K562 (cell line): ENCODE measurements at regions not wholly inside any gene's neighbourhood (a gene's known extent, or its start where the extent isn't known, plus 50 kb on each side); places are given as distances from the start of the nearest gene placed in this dataset.

Experiments
- ATAC-seq: fragments of 200-7000 bp; cut with Tn5 transposase; 3 replicates; pipeline ENCODE4 v1.9.1; 2020; ENCODE audit warnings: moderate library complexity
- BruUV-seq: library from RNA; stranded (reverse); fragments of 400-500 nt; replicated peaks from 2 replicates; lab custom pipeline; 2021; lab: Mats Ljungman, UMichigan
- CTCF ChIA-PET: fragments of 300-600 bp; formaldehyde crosslinking; extraction: SDS; loops from one replicate; lab custom pipeline; 2021; ENCODE audit warnings: low intra/inter-chr PET ratio; lab: Yijun Ruan, JAX
- POLR2A ChIA-PET: fragments of 300-600, 350-650 bp; sonication (Branson Sonifier 250); formaldehyde crosslinking; extraction: SDS; loops from one replicate; lab custom pipeline; 2021; ENCODE audit warnings: antibody characterized with exemption, inconsistent platforms; lab: Yijun Ruan, JAX
- DNase-seq, 4 experiments: peaks; one replicate each; pipeline versions ENCODE4 v3.0.0 to v3.0.0-alpha.2; 2011 to 2018; ENCODE audit warnings: low spot score in 3 of 4, mixed read lengths in 3 of 4; ENCODE audit errors: extremely low read depth in 1 of 4
- FAIRE-seq: peaks from 2 replicates; lab custom pipeline; 2011; peaks lifted over from hg19 to GRCh38; lab: Jason Lieb, UNC
- H2AFZ ChIP-seq: 2 replicates; pipeline ENCODE4 v1.6.0; 2011; ENCODE audit warnings: low read depth, low read length, control low read depth, inconsistent platforms
- H3K27ac ChIP-seq: fragments of 200-600 bp; 3 replicates; pipeline ENCODE4 v1.8.0; 2011; ENCODE audit warnings: low read depth, mild to moderate bottlenecking, control low read depth, inconsistent platforms, low read length, moderate library complexity, mixed read lengths; ENCODE audit errors: extremely low read depth
- H3K27me3 ChIP-seq, 2 experiments: fragments of 300-600 bp in 1 of 2; 2 replicates in 1 of 2; 3 replicates in 1 of 2; pipeline versions ENCODE4 v1.6.0 to v1.8.0; 2011; ENCODE audit warnings: inconsistent platforms in 2 of 2, low read length in 2 of 2, mild to moderate bottlenecking in 1 of 2, mixed read lengths in 1 of 2, moderate library complexity in 1 of 2; ENCODE audit not compliant: control insufficient read depth in 2 of 2, insufficient read depth in 2 of 2
- H3K36me3 ChIP-seq: fragments of 300-600 bp; 3 replicates; pipeline ENCODE4 v1.8.0; 2011; ENCODE audit warnings: mild to moderate bottlenecking, low read length, inconsistent platforms; ENCODE audit not compliant: control insufficient read depth, insufficient read depth
- H3K4me1 ChIP-seq, 2 experiments: fragments of 200-600 bp in 1 of 2; replicated peaks in 1 of 2; 2 replicates in 1 of 2; 3 replicates in 1 of 2; pipeline versions ENCODE4 v1.5.1 to v1.8.0; 2011; ENCODE audit warnings: inconsistent platforms in 2 of 2, low read length in 2 of 2, mild to moderate bottlenecking in 1 of 2, mixed read lengths in 1 of 2, moderate library complexity in 1 of 2; ENCODE audit not compliant: control insufficient read depth in 2 of 2, insufficient read depth in 2 of 2
- H3K4me2 ChIP-seq: 2 replicates; pipeline ENCODE4 v1.6.1; 2011; ENCODE audit warnings: low read length, control low read depth, inconsistent platforms, mixed read lengths; ENCODE audit not compliant: insufficient read depth
- H3K4me3 ChIP-seq: fragments of 200-600 bp; sonication (generic), shearing (Covaris generic); 2 replicates; pipeline ENCODE4 v1.5.1; 2016; ENCODE audit warnings: control low read depth, inconsistent platforms
- H3K79me2 ChIP-seq: fragments of 200-600 bp; 3 replicates; pipeline ENCODE4 v1.8.0; 2011; ENCODE audit warnings: low read length, inconsistent platforms; ENCODE audit not compliant: control insufficient read depth, insufficient read depth
- H3K9ac ChIP-seq, 2 experiments: 2 replicates each; pipeline versions ENCODE4 v1.6.0 to v1.6.1; 2011; ENCODE audit warnings: low read depth in 2 of 2, low read length in 2 of 2, control low read depth in 1 of 2, inconsistent platforms in 1 of 2, mild to moderate bottlenecking in 1 of 2, mixed read lengths in 1 of 2; ENCODE audit not compliant: insufficient read depth in 1 of 2
- H3K9me1 ChIP-seq: one replicate; pipeline ENCODE4 v1.6.0; 2011; ENCODE audit warnings: inconsistent platforms, mild to moderate bottlenecking, low read length, moderate library complexity; ENCODE audit not compliant: control insufficient read depth, insufficient read depth
- H3K9me3 ChIP-seq: replicated peaks from 2 replicates; pipeline ENCODE4 v1.5.1; 2011; ENCODE audit warnings: low read depth, low read length, inconsistent platforms; ENCODE audit not compliant: control insufficient read depth, insufficient read depth
- H4K20me1 ChIP-seq: replicated peaks from 2 replicates; pipeline ENCODE4 v1.6.1; 2011; ENCODE audit warnings: low read length, inconsistent platforms, mixed read lengths; ENCODE audit not compliant: control insufficient read depth, insufficient read depth
- C11orf30 ChIP-seq: fragments of 450-650 bp; IDR thresholded peaks from 2 replicates; pipeline ENCODE4 v1.6.1; 2016; ENCODE audit warnings: low read depth, mild to moderate bottlenecking
- CCNT2 ChIP-seq: IDR thresholded peaks from 2 replicates; pipeline ENCODE4 v1.6.1; 2011; ENCODE audit warnings: borderline replicate concordance, low read depth, mild to moderate bottlenecking, moderate library complexity, mixed read lengths, low read length; ENCODE audit not compliant: insufficient read length; ENCODE audit errors: extremely low read depth
- CHCHD3 ChIP-seq: fragments of 250-450 bp; sonication (Bioruptor Pico); IDR thresholded peaks from 2 replicates; pipeline ENCODE4 v2.1.2; 2022; ENCODE audit warnings: mild to moderate bottlenecking
- HMGN3 ChIP-seq: IDR thresholded peaks from 2 replicates; pipeline ENCODE4 v1.6.1; 2011; ENCODE audit warnings: borderline replicate concordance, low read depth, mild to moderate bottlenecking, mixed read lengths, low read length; ENCODE audit not compliant: insufficient read length; ENCODE audit errors: extremely low read depth
- HNRNPLL ChIP-seq: fragments of 200-400 bp; formaldehyde crosslinking; IDR thresholded peaks from 2 replicates; pipeline ENCODE4 v1.6.1; 2017; ENCODE audit warnings: low read length, low read depth, mild to moderate bottlenecking; ENCODE audit not compliant: poor library complexity, severe bottlenecking
- KLF10 ChIP-seq: fragments of 250-450 bp; sonication (Bioruptor Pico); IDR thresholded peaks from 2 replicates; pipeline ENCODE4 v1.6.1; 2021; ENCODE audit warnings: matching md5 sums
- MAFF ChIP-seq: IDR thresholded peaks from 2 replicates; pipeline ENCODE4 v1.6.1; 2012; ENCODE audit warnings: low read length, improper control_type of control experiment
- MAFG ChIP-seq: fragments of 450-650 bp; conservative IDR thresholded peaks from 2 replicates; pipeline ENCODE4 v1.6.1; 2016; ENCODE audit warnings: missing genetic modification characterization, missing compliant biosample characterization
- NFXL1 ChIP-seq: fragments of 450-650 bp; formaldehyde crosslinking; IDR thresholded peaks from 2 replicates; pipeline ENCODE4 v1.4.0; 2021; ENCODE audit warnings: mild to moderate bottlenecking
- PHF21A ChIP-seq: fragments of 450-650 bp; IDR thresholded peaks from 2 replicates; pipeline ENCODE4 v1.6.1; 2017; ENCODE audit warnings: low read depth, borderline replicate concordance
- SAP30 ChIP-seq: fragments of 200-600 bp; sonication (generic); IDR thresholded peaks from 2 replicates; pipeline ENCODE4 v1.6.1; 2012; ENCODE audit warnings: borderline replicate concordance, low read depth, mild to moderate bottlenecking, moderate library complexity, low read length, control low read depth, inconsistent platforms; ENCODE audit not compliant: insufficient read depth, poor library complexity, severe bottlenecking
- SREBF2 ChIP-seq: sonication (generic); formaldehyde crosslinking; IDR thresholded peaks from 2 replicates; pipeline ENCODE4 v1.4.0; 2020; ENCODE audit warnings: mild to moderate bottlenecking, missing genetic modification reagents
- ZBTB33 ChIP-seq: sonication (generic); formaldehyde crosslinking; IDR thresholded peaks from 2 replicates; pipeline ENCODE4 v1.8.1; 2023; ENCODE audit warnings: mild to moderate bottlenecking, missing genetic modification reagents
- ZNF212 ChIP-seq: fragments of 450-650 bp; formaldehyde crosslinking; IDR thresholded peaks from 2 replicates; pipeline ENCODE4 v1.4.0; 2020; ENCODE audit warnings: mild to moderate bottlenecking
- ZNF316 ChIP-seq: fragments of 450-650 bp; IDR thresholded peaks from 2 replicates; pipeline ENCODE4 v1.6.1; 2016
- ZNF395 ChIP-seq: fragments of 200-800 bp; sonication (Bioruptor generic); IDR thresholded peaks from 2 replicates; pipeline ENCODE4 v1.6.1; 2017; ENCODE audit warnings: missing genetic modification characterization, missing compliant biosample characterization
- ZNF707 ChIP-seq: fragments of 250-450 bp; sonication (Bioruptor Pico); conservative IDR thresholded peaks from 2 replicates; pipeline ENCODE4 v1.8.0; 2022; ENCODE audit warnings: inconsistent platforms, mild to moderate bottlenecking, moderate library complexity
- ZNF77 ChIP-seq: fragments of 250-450 bp; sonication (Bioruptor Pico); IDR thresholded peaks from 2 replicates; pipeline ENCODE4 v1.5.0; 2020
- WGBS: fragments of 100-300 bp; shearing (Covaris generic); methylation state at CpG from one replicate; pipeline ENCODE4 v1.1.6; 2016; ENCODE audit warnings: low coverage, mixed read lengths; ENCODE audit not compliant: insufficient coverage; ENCODE audit errors: missing lambda C conversion rate; 5-methylcytosine and 5-hydroxymethylcytosine counted together
- in situ Hi-C: fragments of 300-500 bp; cut with MboI; formaldehyde crosslinking; loops from 4 replicates; pipeline ENCODE4 v1.15.0; 2018; ENCODE audit warnings: inconsistent platforms, mixed read lengths
- intact Hi-C: fragments of 100-400 bp; cut with micrococcal nuclease; formaldehyde crosslinking; loops from 2 replicates; pipeline ENCODE4 v1.14.2; 2022
- TF ChIP-seq, protein P1 (sequence below): fragments of 450-650 bp; IDR thresholded peaks from 2 replicates; pipeline ENCODE4 v1.6.1; 2018; ENCODE audit warnings: mild to moderate bottlenecking, low read depth; ENCODE audit not compliant: partially characterized antibody

- Histone ChIP-seq H3K79me2 (no peaks in the 10 kb centered on the region), H3K9ac (no peak overlapping the region), H3K4me2 (no peak overlapping the region), H3K27ac (no peak overlapping the region; the same call in 2 of the 3 replicates), H3K36me3 (no peaks in the 10 kb centered on the region), H2AFZ (no peak overlapping the region), H3K4me1 (no peaks in the 10 kb centered on the region), H3K27me3 (no peaks in the 10 kb centered on the region), H3K4me3 (no peak overlapping the region), H3K9me1 (no peaks in the 10 kb centered on the region), H4K20me1 (no peaks in the 10 kb centered on the region), H3K9me3 (no peaks in the 10 kb centered on the region; the same call in 1 of the 2 replicates)
- DNase-seq (no peak), ATAC-seq (no peak), FAIRE-seq (no peak)
- POLR2A ChIA-PET = no interaction called here
- CTCF ChIA-PET = no interaction called here
- BruUV-seq = no TSS peak
- intact Hi-C loops = no loop called here
- WGBS = 5% methylated on average over 3 of the region's 3 CpGs
- in situ Hi-C loops = no loop called here
- peak; percentile 74 for TF ChIP-seq C11orf30
- no peak for TF ChIP-seq NFXL1 (CRISPR knock-in tag)
- no peak for TF ChIP-seq SREBF2 (CRISPR knock-in tag)
- peak; percentile 94 for TF ChIP-seq MAFF
- TF ChIP-seq CHCHD3 (CRISPR knock-in tag) = no peak
- TF ChIP-seq ZNF707 (CRISPR knock-in tag) = no peak
- no peak for TF ChIP-seq ZNF212 (CRISPR knock-in tag)
- TF ChIP-seq HMGN3 = no peak
- TF ChIP-seq, protein P1, sequence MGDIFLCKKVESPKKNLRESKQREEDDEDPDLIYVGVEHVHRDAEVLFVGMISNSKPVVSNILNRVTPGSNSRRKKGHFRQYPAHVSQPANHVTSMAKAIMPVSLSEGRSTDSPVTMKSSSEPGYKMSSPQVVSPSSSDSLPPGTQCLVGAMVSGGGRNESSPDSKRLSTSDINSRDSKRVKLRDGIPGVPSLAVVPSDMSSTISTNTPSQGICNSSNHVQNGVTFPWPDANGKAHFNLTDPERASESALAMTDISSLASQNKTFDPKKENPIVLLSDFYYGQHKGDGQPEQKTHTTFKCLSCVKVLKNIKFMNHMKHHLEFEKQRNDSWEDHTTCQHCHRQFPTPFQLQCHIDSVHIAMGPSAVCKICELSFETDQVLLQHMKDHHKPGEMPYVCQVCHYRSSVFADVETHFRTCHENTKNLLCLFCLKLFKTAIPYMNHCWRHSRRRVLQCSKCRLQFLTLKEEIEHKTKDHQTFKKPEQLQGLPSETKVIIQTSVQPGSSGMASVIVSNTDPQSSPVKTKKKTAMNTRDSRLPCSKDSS = no peak
- TF ChIP-seq SAP30 = no peak
- TF ChIP-seq PHF21A = no peak
- peak; percentile 82 for TF ChIP-seq MAFG (tag)
- TF ChIP-seq HNRNPLL = no peak
- TF ChIP-seq ZBTB33 (CRISPR knock-in tag) = no peak
- peak; percentile 86 for TF ChIP-seq ZNF316
- TF ChIP-seq CCNT2 = no peak
- TF ChIP-seq ZNF395 (CRISPR knock-in tag) = no peak
- no peak for TF ChIP-seq ZNF77 (CRISPR knock-in tag)
- TF ChIP-seq KLF10 = no peak
Observed at GRCh38 chr12:43237238-43237879, 314.6 kb downstream of the ADAMTS20 start.
